AG04450 (cell line): ENCODE measurements at regions not wholly inside any gene's neighbourhood (a gene's known extent, or its start where the extent isn't known, plus 50 kb on each side); places are given as distances from the start of the nearest gene placed in this dataset.

Experiments
- CTCF ChIA-PET: fragments of 300-600, 350-600 bp; formaldehyde crosslinking; extraction: SDS; loops from one replicate; lab custom pipeline; 2022; ENCODE audit warnings: antibody characterized with exemption, inconsistent platforms; lab: Charles Lee
- POLR2A ChIA-PET: fragments of 350-600 bp; formaldehyde crosslinking; extraction: SDS; loops from one replicate; lab custom pipeline; 2021; ENCODE audit warnings: antibody characterized with exemption, inconsistent platforms; lab: Yijun Ruan, JAX
- DNase-seq: peaks from one replicate; pipeline ENCODE4 v3.0.0-alpha.2; 2011; ENCODE audit warnings: low read depth, low spot score
- H3K27ac ChIP-seq: one replicate; pipeline ENCODE4 v1.5.1; 2012; ENCODE audit warnings: low read depth, low read length, control low read depth
- H3K27me3 ChIP-seq: one replicate; pipeline ENCODE4 v1.6.0; 2012; ENCODE audit warnings: low read length; ENCODE audit not compliant: control insufficient read depth, insufficient read depth
- H3K4me3 ChIP-seq: 2 replicates; pipeline ENCODE4 v1.5.1; 2011; ENCODE audit warnings: mild to moderate bottlenecking, low read depth, low read length, control low read depth
- H3K9me3 ChIP-seq: 2 replicates; pipeline ENCODE4 v1.5.1; 2012; ENCODE audit warnings: low read length; ENCODE audit not compliant: control insufficient read depth, insufficient read depth
- TF ChIP-seq, protein P1 (sequence below): IDR thresholded peaks from 2 replicates; pipeline ENCODE4 v1.5.1; 2011; ENCODE audit warnings: low read depth, low read length, control low read depth, inconsistent platforms

DNA sequence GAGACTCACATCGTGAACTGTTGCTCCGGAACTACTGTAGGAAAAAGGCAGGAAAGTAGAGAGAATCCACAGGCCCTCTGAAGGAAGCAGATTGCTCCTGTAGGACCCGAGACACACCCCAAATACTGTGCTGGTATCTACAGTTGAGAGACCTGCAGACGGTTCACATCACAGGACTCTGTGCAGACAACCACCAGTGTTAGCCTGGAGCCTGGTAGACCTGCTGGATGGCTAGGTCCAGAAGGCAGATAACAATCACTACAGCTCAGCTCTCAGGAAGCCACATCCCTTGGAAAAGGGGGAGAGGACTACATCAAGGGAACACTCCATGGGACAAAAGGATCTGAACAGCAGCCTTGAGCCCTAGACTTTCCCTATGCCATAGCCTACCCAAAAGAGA is 311.8 kb upstream of the PRKCQ start:
- DNase-seq = no peak
- CTCF ChIA-PET = no interaction called here
- no peaks in the 10 kb centered on the region for H3K27me3 ChIP-seq
- TF ChIP-seq, protein P1, sequence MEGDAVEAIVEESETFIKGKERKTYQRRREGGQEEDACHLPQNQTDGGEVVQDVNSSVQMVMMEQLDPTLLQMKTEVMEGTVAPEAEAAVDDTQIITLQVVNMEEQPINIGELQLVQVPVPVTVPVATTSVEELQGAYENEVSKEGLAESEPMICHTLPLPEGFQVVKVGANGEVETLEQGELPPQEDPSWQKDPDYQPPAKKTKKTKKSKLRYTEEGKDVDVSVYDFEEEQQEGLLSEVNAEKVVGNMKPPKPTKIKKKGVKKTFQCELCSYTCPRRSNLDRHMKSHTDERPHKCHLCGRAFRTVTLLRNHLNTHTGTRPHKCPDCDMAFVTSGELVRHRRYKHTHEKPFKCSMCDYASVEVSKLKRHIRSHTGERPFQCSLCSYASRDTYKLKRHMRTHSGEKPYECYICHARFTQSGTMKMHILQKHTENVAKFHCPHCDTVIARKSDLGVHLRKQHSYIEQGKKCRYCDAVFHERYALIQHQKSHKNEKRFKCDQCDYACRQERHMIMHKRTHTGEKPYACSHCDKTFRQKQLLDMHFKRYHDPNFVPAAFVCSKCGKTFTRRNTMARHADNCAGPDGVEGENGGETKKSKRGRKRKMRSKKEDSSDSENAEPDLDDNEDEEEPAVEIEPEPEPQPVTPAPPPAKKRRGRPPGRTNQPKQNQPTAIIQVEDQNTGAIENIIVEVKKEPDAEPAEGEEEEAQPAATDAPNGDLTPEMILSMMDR = no peak
- H3K4me3 ChIP-seq = no peak overlapping the region
- H3K9me3 ChIP-seq = no peaks in the 10 kb centered on the region; the same call in 1 of the 2 replicates
- H3K27ac ChIP-seq = no peak overlapping the region
- POLR2A ChIA-PET = no interaction called here

DNA sequence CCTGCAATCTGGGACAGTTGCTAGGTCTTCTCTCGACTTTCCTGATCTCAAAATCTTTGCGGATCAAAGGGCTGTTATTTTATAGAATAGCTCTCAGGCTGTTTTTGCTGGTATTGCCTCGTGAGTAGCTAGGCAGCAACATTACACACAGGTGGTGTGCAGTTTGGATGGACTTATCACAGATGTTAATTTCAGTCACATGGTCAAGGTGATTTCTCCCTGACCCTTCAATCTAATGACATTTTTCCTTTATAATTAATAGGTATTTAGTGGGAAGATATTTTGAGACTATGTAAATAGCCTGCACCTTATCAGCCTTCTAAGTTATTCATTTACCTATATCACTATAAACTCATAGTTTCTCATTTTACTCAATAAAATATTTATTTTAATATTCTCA is 309.6 kb upstream of the PRKCQ start:
- Histone ChIP-seq H3K4me3 (no peak overlapping the region), H3K27me3 (no peaks in the 10 kb centered on the region), H3K27ac (no peak overlapping the region), H3K9me3 (no peaks in the 10 kb centered on the region; the same call in 1 of the 2 replicates)
- CTCF ChIA-PET = interaction anchor here (1.9 kb wide), 1 partner anchor 31 kb away, joined by 4 read pairs; no protein-coding TSS in a partner anchor
- no peak for DNase-seq
- POLR2A ChIA-PET = no interaction called here
- TF ChIP-seq, protein P1 = no peak

DNA sequence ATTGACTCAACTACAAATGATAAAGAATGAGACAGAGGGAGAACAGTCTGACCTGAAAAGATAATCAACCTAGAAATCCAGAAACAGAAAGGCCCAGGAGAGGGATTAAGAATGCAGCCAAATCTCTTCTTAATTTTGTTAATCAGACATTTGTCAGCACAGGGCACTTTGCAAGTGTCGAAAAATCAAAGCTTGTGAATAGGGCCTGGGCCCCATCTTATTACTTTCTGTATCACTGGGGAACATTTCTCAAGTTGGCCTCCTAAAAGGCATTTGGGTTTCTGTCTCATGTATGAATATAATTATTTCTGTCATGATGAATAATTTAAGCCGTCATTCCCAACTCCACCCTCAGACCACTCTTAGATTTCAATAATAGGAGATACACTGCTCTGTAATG is 308.4 kb upstream of the PRKCQ start:
- Histone ChIP-seq H3K27me3 (no peaks in the 10 kb centered on the region), H3K27ac (no peak overlapping the region), H3K9me3 (no peaks in the 10 kb centered on the region; the same call in 1 of the 2 replicates), H3K4me3 (no peak overlapping the region)
- TF ChIP-seq, protein P1 = no peak
- ChIA-PET CTCF (interaction anchor here (1.9 kb wide), 1 partner anchor 32 kb away, joined by 4 read pairs; no protein-coding TSS in a partner anchor), POLR2A (no interaction called here)
- no peak for DNase-seq

DNA sequence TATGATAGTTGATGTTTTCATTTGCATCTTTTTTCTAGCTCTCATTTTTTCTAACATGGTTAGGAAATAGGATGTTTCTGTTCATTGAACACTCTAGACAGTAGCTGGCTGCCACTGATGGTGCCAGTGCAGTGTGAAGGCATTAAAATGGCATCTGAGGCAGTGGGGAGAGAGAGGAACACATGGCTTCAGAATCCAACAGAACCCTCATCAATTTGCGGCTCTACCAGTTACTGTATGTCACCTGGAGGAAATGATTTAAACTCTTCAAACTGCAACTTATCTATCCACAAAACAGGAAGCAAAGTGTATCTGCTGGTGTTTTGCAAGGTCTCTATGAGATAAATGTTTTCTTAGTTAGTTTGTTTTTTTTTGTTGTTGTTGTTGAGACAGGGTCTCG is 305.2 kb upstream of the PRKCQ start:
- no peaks in the 10 kb centered on the region for H3K27me3 ChIP-seq
- TF ChIP-seq, protein P1 = no peak
- no peak overlapping the region for H3K4me3 ChIP-seq
- H3K27ac ChIP-seq = no peak overlapping the region
- ChIA-PET CTCF (no interaction called here), POLR2A (no interaction called here)
- no peak for DNase-seq
- no peaks in the 10 kb centered on the region for H3K9me3 ChIP-seq

DNA sequence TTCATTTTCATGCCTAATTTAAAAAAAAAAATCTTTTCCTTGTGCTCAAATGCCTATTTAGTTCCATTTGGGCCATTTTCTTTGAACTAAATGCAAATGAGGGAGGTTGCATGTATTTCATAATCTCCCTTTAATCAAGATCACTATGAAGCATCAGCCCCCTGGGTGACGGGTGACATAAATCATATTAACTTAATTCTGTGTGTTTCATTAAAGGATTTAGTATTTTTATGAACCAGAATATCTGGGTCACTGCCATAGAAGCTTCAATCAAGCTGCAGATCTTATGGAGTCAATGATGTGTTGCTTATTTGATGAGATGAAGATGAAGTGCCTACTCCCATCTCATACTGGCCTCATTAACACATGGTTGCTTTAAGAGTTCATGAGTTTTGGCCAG is 301.9 kb upstream of the PRKCQ start:
- CTCF ChIA-PET = no interaction called here
- H3K9me3 ChIP-seq = no peaks in the 10 kb centered on the region
- POLR2A ChIA-PET = no interaction called here
- H3K27me3 ChIP-seq = peaks cover 4% of the 10 kb centered on the region
- no peak overlapping the region for H3K4me3 ChIP-seq
- TF ChIP-seq, protein P1 = no peak
- H3K27ac ChIP-seq = no peak overlapping the region
- DNase-seq = no peak
